Gastrocnemius medialis (tissue), 4 donors: ENCODE measurements at regions not wholly inside any gene's neighbourhood (a gene's known extent, or its start where the extent isn't known, plus 50 kb on each side); places are given as distances from the start of the nearest gene placed in this dataset.

Source experiments
- CTCF ChIP-seq, 5 experiments: fragments of 450-650 bp in 3 of 5; fragments of 200-600 bp in 2 of 5; sonication (generic) in 2 of 5; IDR thresholded peaks in 4 of 5; conservative IDR thresholded peaks in 1 of 5; 1 replicate in 4 of 5; 2 replicates in 1 of 5; pipeline ENCODE4 v1.5.1; 2016 to 2019; ENCODE audit warnings: antibody characterized with exemption in 5 of 5, mild to moderate bottlenecking in 3 of 5, moderate library complexity in 3 of 5
- POLR2A ChIP-seq, 2 donors: fragments of 450-650 bp; IDR thresholded peaks; one replicate each; pipeline ENCODE4 v1.6.1; 2017; ENCODE audit warnings: antibody characterized with exemption in 2 of 2, mild to moderate bottlenecking in 2 of 2, moderate library complexity in 2 of 2

GRCh38 chr4:189497996-189498395 is 442.7 kb upstream of the FRG1 start:
- TF ChIP-seq CTCF (IDR thresholded peaks at IDR 0.05 in 4 of 5, conservative IDR thresholded peaks at IDR 0.05 in 1 of 5) (no peak), POLR2A (IDR thresholded peaks at IDR 0.05) (no peak)
